Esophagus squamous epithelium (tissue), 4 donors: ENCODE measurements at regions not wholly inside any gene's neighbourhood (a gene's known extent, or its start where the extent isn't known, plus 50 kb on each side); places are given as distances from the start of the nearest gene placed in this dataset.

Experiments used
- POLR2A ChIP-seq, 4 donors: fragments of 450-650 bp; IDR thresholded peaks; one replicate each; pipeline ENCODE4 v1.6.1; 2017; ENCODE audit warnings: antibody characterized with exemption in 4 of 4, mild to moderate bottlenecking in 4 of 4, moderate library complexity in 3 of 4
- TF ChIP-seq, protein P1 (sequence below), 6 experiments: fragments of 450-650 bp in 4 of 6; fragments of 200-600 bp in 2 of 6; sonication (generic) in 2 of 6; IDR thresholded peaks; one replicate each; pipeline ENCODE4 v1.5.1; 2016 to 2019; ENCODE audit warnings: antibody characterized with exemption in 6 of 6, mild to moderate bottlenecking in 4 of 6, moderate library complexity in 4 of 6

DNA sequence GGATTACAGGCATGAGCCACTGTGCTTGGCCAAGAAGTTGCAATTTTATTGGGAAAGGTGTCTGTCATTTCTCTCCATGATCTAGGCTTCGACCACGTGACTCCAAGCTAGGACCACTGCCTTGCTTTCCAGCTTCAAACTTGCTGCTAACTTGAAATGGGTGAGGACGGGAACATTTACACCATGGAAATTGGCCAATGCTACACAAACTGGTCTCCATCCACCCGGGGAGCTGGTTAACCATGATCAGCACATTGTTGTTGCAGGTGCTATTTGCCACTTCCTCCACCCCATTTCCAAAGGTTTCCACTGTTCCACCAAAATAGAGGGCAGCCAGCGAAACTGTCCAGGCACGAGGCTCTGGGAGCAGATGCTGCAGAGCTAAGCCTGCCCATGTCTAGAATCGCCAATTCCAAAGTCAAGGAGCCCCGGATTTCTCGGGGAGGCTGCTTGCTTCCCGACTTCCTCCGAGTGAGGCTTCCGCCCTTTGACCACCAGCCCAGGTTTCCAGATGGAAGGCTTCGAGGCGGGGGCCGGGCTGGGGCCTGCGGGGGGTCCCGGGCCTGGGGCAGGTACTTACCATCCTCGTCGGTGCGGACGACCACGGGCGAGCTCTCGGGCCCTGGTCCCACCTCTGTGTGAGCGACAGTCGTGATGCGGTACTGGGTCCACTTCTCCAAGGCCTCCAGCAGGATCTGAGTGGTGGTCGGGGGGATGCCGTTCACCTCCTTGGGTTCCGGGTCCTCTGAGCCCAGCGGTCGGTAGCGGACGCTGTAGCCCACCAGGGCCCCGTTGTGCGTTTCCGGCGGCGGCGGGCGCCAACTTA, 109.7 kb downstream of the PTPRS start:
- TF ChIP-seq, protein P1, sequence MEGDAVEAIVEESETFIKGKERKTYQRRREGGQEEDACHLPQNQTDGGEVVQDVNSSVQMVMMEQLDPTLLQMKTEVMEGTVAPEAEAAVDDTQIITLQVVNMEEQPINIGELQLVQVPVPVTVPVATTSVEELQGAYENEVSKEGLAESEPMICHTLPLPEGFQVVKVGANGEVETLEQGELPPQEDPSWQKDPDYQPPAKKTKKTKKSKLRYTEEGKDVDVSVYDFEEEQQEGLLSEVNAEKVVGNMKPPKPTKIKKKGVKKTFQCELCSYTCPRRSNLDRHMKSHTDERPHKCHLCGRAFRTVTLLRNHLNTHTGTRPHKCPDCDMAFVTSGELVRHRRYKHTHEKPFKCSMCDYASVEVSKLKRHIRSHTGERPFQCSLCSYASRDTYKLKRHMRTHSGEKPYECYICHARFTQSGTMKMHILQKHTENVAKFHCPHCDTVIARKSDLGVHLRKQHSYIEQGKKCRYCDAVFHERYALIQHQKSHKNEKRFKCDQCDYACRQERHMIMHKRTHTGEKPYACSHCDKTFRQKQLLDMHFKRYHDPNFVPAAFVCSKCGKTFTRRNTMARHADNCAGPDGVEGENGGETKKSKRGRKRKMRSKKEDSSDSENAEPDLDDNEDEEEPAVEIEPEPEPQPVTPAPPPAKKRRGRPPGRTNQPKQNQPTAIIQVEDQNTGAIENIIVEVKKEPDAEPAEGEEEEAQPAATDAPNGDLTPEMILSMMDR (IDR thresholded peaks at IDR 0.05), result no peak
- TF ChIP-seq POLR2A (IDR thresholded peaks at IDR 0.05), result no peak
